HG02678 (cell line): ENCODE measurements at regions not wholly inside any gene's neighbourhood (a gene's known extent, or its start where the extent isn't known, plus 50 kb on each side); places are given as distances from the start of the nearest gene placed in this dataset.
"Not testable (repeated sequence)": the region's sequence is repeated elsewhere in the genome, so short reads cannot be mapped to it uniquely, and the experiment has no call there.

Experiments used
- ATAC-seq: cut with Tn5 transposase; IDR thresholded peaks from one replicate; pipeline ENCODE4 v1.9.1; 2021; ENCODE audit warnings: mild to moderate bottlenecking, moderate library complexity; ENCODE audit not compliant: unreplicated experiment

GRCh38 chr1:149228672-149229585, 125.6 kb upstream of the NBPF9 start:
- not testable (repeated sequence) for ATAC-seq

GRCh38 chr1:149229813-149230212, 126.5 kb upstream of the NBPF9 start:
- ATAC-seq = not testable (repeated sequence)

DNA sequence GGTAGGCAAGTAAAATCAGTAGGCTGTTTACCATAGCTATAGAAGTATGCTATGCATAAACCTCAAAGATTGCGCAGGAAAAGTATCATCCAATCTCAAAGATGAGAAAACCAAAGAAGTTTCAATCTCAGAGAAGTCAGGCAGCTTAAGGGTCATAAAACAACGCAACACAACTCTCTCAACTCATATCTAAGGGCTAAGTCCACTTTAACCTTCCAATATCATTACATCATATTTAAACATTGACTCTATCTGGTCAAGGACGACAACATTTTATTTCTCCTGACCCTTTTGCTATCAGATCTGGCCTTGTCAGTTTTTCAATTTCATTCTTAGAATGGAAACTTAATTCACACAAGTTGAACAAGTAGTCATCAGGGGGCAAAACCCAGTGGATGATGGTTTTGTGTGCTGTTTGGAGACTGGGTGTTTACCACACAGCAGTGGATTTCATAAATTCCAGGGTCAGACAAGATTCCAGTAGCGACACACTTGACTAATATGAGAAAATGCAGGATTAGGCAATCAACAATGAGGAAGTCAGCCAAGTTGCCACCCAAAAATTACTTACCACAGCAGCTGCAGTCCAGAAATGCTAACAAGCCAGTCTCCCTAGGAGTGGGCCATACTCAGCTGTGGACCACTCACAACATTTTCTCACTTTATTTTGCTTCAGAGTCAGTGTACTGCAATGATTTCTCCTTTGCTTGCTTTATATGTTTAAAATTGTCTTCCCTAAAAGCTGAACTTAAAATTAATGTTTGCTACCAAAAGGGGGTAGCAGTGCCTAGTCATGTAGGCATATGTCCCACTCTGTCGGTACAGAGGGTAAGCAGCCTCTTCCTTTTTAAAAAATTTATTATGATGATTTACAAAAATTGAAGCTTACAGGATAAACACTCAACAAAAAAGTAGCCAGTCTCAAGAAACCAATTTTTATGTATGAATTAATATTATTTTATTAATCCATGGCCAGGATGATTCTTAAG, 131.9 kb upstream of the NBPF9 start:
- ATAC-seq = not testable (repeated sequence)

GRCh38 chr1:149237515-149237914, 134.2 kb upstream of the NBPF9 start:
- not testable (repeated sequence) for ATAC-seq

GRCh38 chr1:149239897-149240508, 136.7 kb upstream of the NBPF9 start:
- ATAC-seq = not testable (repeated sequence)

- ATAC-seq = not testable (repeated sequence)
Observed at GRCh38 chr1:149240530-149240929, 137.2 kb upstream of the NBPF9 start.

DNA sequence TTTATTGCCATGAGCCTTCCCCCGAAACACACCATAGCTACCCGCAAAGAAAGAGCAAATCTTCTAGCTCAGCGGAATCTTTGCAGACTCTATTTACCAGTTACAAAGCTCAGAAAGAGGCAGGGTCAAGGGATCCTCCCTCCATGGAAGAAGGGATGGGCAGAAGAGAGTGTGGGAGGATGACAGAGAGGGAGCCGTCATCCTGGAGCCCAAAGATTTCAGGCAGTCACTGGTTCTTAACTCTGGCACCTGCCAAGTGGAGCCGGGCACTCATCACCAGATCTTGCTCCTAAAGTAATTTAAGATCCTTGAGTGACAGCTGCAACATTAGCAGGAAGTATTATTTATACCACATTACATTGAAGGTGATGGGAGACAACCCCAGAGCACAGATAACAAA, 137.9 kb upstream of the NBPF9 start:
- not testable (repeated sequence) for ATAC-seq

GRCh38 chr1:149243572-149243971, 140.2 kb upstream of the NBPF9 start:
- not testable (repeated sequence) for ATAC-seq

DNA sequence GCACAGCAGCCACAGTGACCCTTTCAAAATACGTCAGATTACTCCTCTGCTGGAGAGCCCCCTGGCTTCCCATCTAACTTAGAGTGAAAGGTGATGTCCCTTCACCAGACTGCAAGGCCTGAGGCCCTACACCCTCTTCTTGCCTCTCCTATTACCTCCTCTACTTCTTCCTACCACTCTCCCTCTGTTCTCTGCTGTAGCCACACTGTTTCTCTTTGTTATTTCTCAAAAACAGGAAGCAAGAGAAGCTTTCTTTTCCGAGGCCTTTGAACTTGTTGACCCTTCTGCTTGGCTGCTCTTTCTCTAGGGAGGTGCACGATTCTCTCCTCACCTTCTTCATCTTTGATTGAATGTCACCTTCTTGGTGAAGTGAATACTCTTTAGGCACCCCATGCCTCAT, 141.3 kb upstream of the NBPF9 start:
- not testable (repeated sequence) for ATAC-seq

- not testable (repeated sequence) for ATAC-seq
Observed at GRCh38 chr1:149246212-149246611, 142.9 kb upstream of the NBPF9 start.

DNA sequence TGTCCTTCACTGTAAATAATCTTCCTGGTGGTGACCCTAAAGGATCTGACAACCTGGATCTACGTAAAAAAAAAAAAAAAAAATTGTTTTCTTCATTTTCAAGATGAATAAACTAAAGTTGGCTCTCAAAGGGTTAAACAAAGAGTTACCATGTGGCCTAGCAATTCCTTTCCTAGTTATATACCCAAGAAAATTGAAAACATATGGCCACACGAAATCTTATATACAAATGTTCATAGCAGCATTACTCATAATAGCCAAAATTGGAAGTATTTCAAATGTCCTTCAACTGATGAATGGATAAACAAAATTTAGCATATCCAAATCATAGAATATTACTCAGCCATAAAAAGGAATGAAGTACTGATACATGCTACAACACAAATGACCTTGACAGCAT, 145.3 kb upstream of the NBPF9 start:
- not testable (repeated sequence) for ATAC-seq

DNA sequence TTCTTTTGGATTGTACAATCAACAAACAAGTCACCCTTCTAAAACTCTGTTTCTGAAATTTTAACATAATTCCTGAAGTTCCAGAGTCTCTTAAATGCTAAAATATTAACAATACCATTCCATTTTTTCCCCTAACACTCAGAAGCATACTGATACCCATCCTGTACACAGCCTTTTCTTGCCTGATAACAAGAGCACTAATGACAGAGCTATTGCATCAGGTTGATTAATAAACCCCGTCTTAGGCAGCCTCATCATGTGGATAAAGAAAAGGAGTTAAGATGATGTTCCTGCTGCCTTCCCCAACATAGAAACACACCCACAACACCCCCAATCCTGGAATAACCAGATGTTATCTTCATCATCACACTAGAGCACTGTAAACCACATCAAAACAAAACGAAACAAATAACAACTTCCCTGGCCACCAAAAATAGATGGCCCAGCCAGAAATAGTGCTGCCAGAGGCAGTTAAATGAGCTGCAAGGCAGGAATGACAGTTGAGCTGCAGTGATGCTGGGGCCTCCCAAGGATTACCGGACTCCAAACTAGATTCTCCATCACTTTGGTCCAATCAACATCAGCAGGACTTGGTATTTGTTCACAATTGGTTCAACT, 146.6 kb upstream of the NBPF9 start:
- not testable (repeated sequence) for ATAC-seq

DNA sequence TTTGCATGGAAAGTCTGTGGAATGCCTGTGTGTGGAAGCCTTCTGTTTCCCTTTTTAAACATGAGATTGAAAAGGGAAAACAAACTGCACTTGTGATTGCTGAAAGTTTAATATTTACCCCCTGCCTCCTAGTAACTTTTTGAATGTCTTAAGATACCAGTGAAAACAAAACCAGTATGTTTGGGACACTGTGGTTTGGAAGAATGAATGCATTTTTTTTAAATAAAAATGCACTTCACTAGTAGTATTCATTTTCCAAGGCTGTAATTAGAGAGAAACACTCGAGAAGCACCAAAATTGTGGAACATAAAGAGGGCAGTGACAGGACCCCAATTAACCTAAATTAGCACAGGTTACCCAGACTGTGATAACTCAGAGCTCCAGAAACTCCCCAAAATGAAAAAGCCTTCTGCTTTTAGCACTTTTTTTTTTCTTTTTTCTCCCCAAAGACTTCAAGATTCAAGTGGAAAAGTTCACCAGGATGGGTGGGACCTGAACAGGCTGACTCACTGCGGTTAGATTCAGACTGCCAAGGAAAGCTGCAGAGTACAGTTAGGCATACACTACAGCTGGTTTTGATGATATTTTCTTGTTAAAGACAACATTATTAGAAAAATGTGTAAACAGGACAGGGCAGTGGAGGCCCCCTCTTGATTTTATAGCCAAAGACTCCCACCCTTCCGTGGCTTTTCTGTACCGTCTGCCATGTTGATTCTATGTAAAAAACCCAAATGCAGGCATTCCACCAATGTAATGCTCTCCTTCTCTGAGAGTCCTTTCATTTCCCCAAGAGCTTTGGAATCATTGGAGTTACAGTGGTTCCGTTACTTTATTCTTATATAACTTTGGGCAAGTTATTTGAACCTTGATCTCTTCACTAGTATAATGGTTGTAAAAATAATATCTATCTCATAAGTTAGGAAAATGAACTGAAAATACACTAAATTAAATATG, 151.8 kb upstream of the NBPF9 start:
- ATAC-seq = not testable (repeated sequence)

GRCh38 chr1:149260284-149260683, 156.9 kb upstream of the NBPF9 start:
- not testable (repeated sequence) for ATAC-seq

GRCh38 chr1:149260736-149261340, 157.5 kb upstream of the NBPF9 start:
- not testable (repeated sequence) for ATAC-seq

DNA sequence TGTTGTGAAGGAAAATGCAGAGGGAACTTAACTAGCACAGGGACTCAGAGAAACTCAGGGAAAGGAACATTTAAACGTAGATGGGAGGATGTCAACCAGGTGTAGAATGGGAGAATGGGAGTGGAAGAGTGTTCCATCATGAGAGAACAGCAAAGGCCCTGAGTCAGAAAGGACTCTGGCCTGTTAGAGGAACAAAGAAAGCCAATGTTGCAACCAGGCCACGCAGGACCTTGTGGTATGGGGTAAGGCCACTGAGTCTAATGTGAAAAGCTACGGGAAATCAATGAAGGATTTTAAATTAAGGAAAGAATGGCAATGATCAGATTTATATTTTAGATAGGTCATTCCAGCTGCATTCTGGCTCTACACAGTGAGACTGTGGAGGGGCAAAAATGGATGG, 163.9 kb upstream of the NBPF9 start:
- ATAC-seq = not testable (repeated sequence)

- not testable (repeated sequence) for ATAC-seq
Observed at GRCh38 chr1:149269001-149269702, 165.8 kb upstream of the NBPF9 start.

DNA sequence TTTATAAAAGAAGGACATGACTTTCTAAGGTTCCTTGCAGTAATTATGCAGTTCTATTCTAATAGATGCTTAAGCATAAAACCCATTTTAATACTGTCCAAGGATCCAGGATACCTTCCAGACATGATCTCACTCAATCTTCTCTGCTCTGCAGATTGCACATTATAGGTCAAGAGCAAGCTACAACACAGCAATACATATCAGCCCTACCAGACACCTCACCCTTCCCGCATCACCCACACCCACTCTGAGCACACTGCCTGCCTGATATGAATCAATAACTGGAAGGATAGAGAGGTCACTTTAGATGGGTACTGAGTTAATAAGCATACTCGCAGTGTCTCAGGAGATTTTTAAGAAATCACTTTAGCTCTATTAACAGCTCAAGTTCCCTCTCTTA, 166.5 kb upstream of the NBPF9 start:
- not testable (repeated sequence) for ATAC-seq
